PC-9 (cell line): ENCODE measurements at regions not wholly inside any gene's neighbourhood (a gene's known extent, or its start where the extent isn't known, plus 50 kb on each side); places are given as distances from the start of the nearest gene placed in this dataset.

Experiments
- BruUV-seq: library from RNA; stranded (reverse); fragments of 400-500 nt; replicated peaks from 2 replicates; lab custom pipeline; 2021; lab: Mats Ljungman, UMichigan
- CTCF ChIA-PET: fragments of 300-600 bp; sonication (Branson Sonifier 250); formaldehyde crosslinking; loops from one replicate; lab custom pipeline; 2022; ENCODE audit warnings: antibody characterized with exemption; lab: Charles Lee
- POLR2A ChIA-PET: fragments of 300-600 bp; sonication (Branson Sonifier 250); formaldehyde crosslinking; loops from one replicate; lab custom pipeline; 2022; ENCODE audit warnings: antibody characterized with exemption; ENCODE audit not compliant: unreplicated experiment; lab: Charles Lee
- DNase-seq, 2 experiments: peaks; one replicate each; pipeline versions ENCODE4 v3.0.0 to v3.0.0-alpha.2; 2015 to 2022; ENCODE audit warnings: mixed read lengths in 1 of 2
- H2AFZ ChIP-seq: fragments of 200-600 bp; sonication (generic); 2 replicates; pipeline ENCODE4 v1.8.1; 2017; ENCODE audit warnings: antibody characterized with exemption
- H3F3A ChIP-seq: fragments of 200-600 bp; sonication (generic); 2 replicates; pipeline ENCODE4 v1.8.1; 2017; ENCODE audit warnings: antibody characterized with exemption, mild to moderate bottlenecking, low read depth; ENCODE audit not compliant: insufficient read depth
- H3K27ac ChIP-seq: fragments of 200-600 bp; sonication (generic); 2 replicates; pipeline ENCODE4 v1.6.1; 2016; ENCODE audit warnings: mixed run types
- H3K27me3 ChIP-seq: fragments of 200-600 bp; sonication (generic); 2 replicates; pipeline ENCODE4 v1.6.1; 2016; ENCODE audit warnings: low read depth, mixed run types; ENCODE audit not compliant: insufficient read depth
- H3K36me3 ChIP-seq: fragments of 200-600 bp; sonication (generic); 2 replicates; pipeline ENCODE4 v1.6.1; 2016; ENCODE audit warnings: low read depth, mixed run types
- H3K4me1 ChIP-seq: fragments of 200-600 bp; sonication (generic); replicated peaks from 2 replicates; pipeline ENCODE4 v1.6.1; 2016; ENCODE audit warnings: mixed run types; ENCODE audit not compliant: insufficient read depth
- H3K4me2 ChIP-seq: fragments of 200-600 bp; sonication (generic); 2 replicates; pipeline ENCODE4 v1.6.1; 2017; ENCODE audit warnings: mixed run types
- H3K4me3 ChIP-seq: fragments of 200-600 bp; sonication (generic); 2 replicates; pipeline ENCODE4 v1.6.1; 2016; ENCODE audit warnings: mixed run types
- H3K79me2 ChIP-seq: fragments of 200-600 bp; sonication (generic); 2 replicates; pipeline ENCODE4 v1.6.1; 2017; ENCODE audit warnings: low read depth, mixed run types
- H3K9me2 ChIP-seq: fragments of 200-600 bp; sonication (generic); 2 replicates; pipeline ENCODE4 v1.8.1; 2017; ENCODE audit warnings: mild to moderate bottlenecking; ENCODE audit not compliant: insufficient read depth
- H3K9me3 ChIP-seq: fragments of 200-600 bp; sonication (generic); 2 replicates; pipeline ENCODE4 v1.8.1; 2016; ENCODE audit warnings: low read depth; ENCODE audit not compliant: insufficient read depth
- H4K20me1 ChIP-seq: fragments of 200-600 bp; sonication (generic); 2 replicates; pipeline ENCODE4 v1.8.1; 2017; ENCODE audit not compliant: insufficient read depth
- EZH2 ChIP-seq: fragments of 200-600 bp; sonication (generic); IDR thresholded peaks from 2 replicates; pipeline ENCODE4 v1.8.0; 2017; ENCODE audit warnings: antibody characterized with exemption, low read depth
- intact Hi-C: fragments of 100-400 bp; cut with micrococcal nuclease; formaldehyde crosslinking; loops from one replicate; pipeline ENCODE4 v1.10.0; 2022; ENCODE audit not compliant: unreplicated experiment
- TF ChIP-seq, protein P1 (sequence below): fragments of 200-600 bp; sonication (generic); conservative IDR thresholded peaks from 2 replicates; pipeline ENCODE4 v1.6.1; 2017; ENCODE audit warnings: mixed run types, antibody characterized with exemption, mild to moderate bottlenecking, moderate library complexity

DNA sequence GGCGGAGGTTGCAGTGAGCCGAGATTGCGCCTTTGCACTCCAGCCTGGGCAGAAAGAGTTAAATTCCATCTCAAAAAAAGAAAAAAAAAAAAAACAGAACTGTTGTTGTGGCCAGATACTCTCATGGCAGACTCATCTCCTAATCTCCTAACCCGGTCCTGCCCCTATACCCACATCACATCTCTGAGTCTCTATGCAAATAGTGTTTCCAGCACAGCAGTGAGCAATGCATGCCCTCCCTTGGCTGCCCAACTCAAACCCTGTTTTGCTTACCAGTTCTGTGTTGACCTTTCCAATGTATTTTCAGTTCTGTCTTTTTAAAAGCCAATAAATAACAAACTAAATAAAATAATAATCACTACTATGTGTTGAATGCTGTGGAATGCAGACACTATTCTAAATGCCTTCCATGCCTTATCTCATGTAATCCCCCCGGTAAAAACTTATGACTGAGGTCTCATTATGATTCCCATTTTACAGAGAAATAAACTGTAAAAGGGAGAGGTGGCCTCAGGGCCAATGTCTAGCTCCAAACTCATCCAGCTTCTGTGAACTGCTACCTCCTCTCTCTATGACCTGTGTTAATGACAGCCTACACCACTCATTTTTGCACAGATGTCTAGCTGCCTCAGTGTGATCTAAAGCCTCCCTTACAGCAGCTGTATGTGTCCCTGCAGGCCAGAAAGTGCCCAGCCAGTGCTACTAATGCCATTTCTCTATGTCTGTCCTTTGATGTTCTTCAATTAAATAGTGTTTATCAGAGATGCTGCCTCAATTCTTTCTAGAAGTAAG is 289.8 kb downstream of the HS3ST3B1 start:
- no peak for DNase-seq
- intact Hi-C loops: no loop called here
- H2AFZ ChIP-seq: no peak overlapping the region
- no peaks in the 10 kb centered on the region for H4K20me1 ChIP-seq
- H3K4me3 ChIP-seq: no peak overlapping the region
- no peak overlapping the region for H3K27ac ChIP-seq
- H3K4me2 ChIP-seq: no peak overlapping the region
- peaks cover 4% of the 10 kb centered on the region; the same call in 1 of the 2 replicates for H3K27me3 ChIP-seq
- no peaks in the 10 kb centered on the region for H3K9me3 ChIP-seq
- H3F3A ChIP-seq: no peaks in the 10 kb centered on the region
- ChIA-PET POLR2A (no interaction called here), CTCF (no interaction called here)
- no peaks in the 10 kb centered on the region for H3K4me1 ChIP-seq
- no peaks in the 10 kb centered on the region for H3K9me2 ChIP-seq
- BruUV-seq: no TSS peak
- no peaks in the 10 kb centered on the region for H3K36me3 ChIP-seq
- H3K79me2 ChIP-seq: no peaks in the 10 kb centered on the region
- no peak for TF ChIP-seq EZH2
- TF ChIP-seq, protein P1, sequence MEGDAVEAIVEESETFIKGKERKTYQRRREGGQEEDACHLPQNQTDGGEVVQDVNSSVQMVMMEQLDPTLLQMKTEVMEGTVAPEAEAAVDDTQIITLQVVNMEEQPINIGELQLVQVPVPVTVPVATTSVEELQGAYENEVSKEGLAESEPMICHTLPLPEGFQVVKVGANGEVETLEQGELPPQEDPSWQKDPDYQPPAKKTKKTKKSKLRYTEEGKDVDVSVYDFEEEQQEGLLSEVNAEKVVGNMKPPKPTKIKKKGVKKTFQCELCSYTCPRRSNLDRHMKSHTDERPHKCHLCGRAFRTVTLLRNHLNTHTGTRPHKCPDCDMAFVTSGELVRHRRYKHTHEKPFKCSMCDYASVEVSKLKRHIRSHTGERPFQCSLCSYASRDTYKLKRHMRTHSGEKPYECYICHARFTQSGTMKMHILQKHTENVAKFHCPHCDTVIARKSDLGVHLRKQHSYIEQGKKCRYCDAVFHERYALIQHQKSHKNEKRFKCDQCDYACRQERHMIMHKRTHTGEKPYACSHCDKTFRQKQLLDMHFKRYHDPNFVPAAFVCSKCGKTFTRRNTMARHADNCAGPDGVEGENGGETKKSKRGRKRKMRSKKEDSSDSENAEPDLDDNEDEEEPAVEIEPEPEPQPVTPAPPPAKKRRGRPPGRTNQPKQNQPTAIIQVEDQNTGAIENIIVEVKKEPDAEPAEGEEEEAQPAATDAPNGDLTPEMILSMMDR: no peak

DNA sequence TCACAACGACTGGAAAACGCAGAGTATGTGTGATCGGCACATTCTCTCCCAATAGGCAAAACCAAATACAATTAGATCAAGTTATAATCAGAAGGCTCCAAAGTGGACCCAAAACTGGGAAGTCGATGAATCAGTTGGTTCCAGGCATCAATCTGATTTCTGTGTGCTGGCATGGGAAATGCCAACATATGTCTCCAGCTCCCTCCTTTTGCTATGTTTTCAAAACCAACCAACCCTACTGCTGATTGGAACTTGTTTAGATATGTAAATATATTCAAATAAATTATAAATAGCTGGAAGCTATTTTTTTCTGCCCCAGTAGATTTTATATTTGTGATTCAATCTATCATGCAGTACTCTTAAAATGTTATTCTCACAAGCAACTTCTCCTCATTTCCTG is 284.2 kb downstream of the HS3ST3B1 start:
- BruUV-seq: no TSS peak
- no peak overlapping the region for H3K4me2 ChIP-seq
- H3K27ac ChIP-seq: no peak overlapping the region
- ChIA-PET POLR2A (no interaction called here), CTCF (no interaction called here)
- no peak for DNase-seq
- no peak overlapping the region for H2AFZ ChIP-seq
- no peaks in the 10 kb centered on the region for H3F3A ChIP-seq
- no peaks in the 10 kb centered on the region for H3K9me2 ChIP-seq
- no peaks in the 10 kb centered on the region for H3K9me3 ChIP-seq
- H3K4me3 ChIP-seq: no peak overlapping the region
- H3K4me1 ChIP-seq: no peaks in the 10 kb centered on the region
- no peaks in the 10 kb centered on the region for H3K36me3 ChIP-seq
- TF ChIP-seq, protein P1: no peak
- no peak for TF ChIP-seq EZH2
- no peaks in the 10 kb centered on the region for H4K20me1 ChIP-seq
- no peaks in the 10 kb centered on the region for H3K79me2 ChIP-seq
- no peaks in the 10 kb centered on the region for H3K27me3 ChIP-seq
- intact Hi-C loops: no loop called here

DNA sequence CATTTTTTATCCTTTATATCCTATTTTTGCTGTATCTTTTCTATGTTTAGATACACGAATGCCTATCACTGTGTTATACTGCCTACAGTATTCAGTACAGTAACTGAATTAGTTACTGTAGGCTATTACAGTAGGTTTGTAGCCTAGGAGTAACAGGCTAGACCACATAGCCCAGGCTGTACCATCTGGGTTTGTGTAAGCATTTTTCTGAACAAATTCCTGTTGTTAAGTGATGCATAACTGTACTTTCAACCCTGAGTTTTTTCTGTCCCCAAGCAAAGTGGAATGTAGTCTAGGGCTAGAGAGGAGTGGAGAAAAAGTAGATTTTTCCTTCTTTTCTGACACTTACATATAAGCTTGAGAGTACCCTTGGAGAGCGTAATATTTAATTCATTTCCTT is 282.1 kb downstream of the HS3ST3B1 start:
- H3K4me3 ChIP-seq: no peak overlapping the region
- H3K9me2 ChIP-seq: no peaks in the 10 kb centered on the region
- no peak for DNase-seq
- no peaks in the 10 kb centered on the region for H3K4me1 ChIP-seq
- H3K27ac ChIP-seq: no peak overlapping the region
- H3K36me3 ChIP-seq: no peaks in the 10 kb centered on the region
- no peak for TF ChIP-seq EZH2
- TF ChIP-seq, protein P1: no peak
- BruUV-seq: no TSS peak
- H4K20me1 ChIP-seq: no peaks in the 10 kb centered on the region
- no peaks in the 10 kb centered on the region for H3K79me2 ChIP-seq
- no peaks in the 10 kb centered on the region for H3K9me3 ChIP-seq
- no peak overlapping the region for H2AFZ ChIP-seq
- H3F3A ChIP-seq: no peaks in the 10 kb centered on the region
- no peak overlapping the region for H3K4me2 ChIP-seq
- POLR2A ChIA-PET: no interaction called here
- H3K27me3 ChIP-seq: no peaks in the 10 kb centered on the region
- CTCF ChIA-PET: no interaction called here
- intact Hi-C loops: no loop called here
